HG02763 (cell line): ENCODE measurements at regions not wholly inside any gene's neighbourhood (a gene's known extent, or its start where the extent isn't known, plus 50 kb on each side); places are given as distances from the start of the nearest gene placed in this dataset.
"Not testable (repeated sequence)": the region's sequence is repeated elsewhere in the genome, so short reads cannot be mapped to it uniquely, and the experiment has no call there.

Experiments used
- ATAC-seq: cut with Tn5 transposase; IDR thresholded peaks from one replicate; pipeline ENCODE4 v1.9.1; 2021; ENCODE audit warnings: mild to moderate bottlenecking, moderate library complexity; ENCODE audit not compliant: unreplicated experiment

DNA sequence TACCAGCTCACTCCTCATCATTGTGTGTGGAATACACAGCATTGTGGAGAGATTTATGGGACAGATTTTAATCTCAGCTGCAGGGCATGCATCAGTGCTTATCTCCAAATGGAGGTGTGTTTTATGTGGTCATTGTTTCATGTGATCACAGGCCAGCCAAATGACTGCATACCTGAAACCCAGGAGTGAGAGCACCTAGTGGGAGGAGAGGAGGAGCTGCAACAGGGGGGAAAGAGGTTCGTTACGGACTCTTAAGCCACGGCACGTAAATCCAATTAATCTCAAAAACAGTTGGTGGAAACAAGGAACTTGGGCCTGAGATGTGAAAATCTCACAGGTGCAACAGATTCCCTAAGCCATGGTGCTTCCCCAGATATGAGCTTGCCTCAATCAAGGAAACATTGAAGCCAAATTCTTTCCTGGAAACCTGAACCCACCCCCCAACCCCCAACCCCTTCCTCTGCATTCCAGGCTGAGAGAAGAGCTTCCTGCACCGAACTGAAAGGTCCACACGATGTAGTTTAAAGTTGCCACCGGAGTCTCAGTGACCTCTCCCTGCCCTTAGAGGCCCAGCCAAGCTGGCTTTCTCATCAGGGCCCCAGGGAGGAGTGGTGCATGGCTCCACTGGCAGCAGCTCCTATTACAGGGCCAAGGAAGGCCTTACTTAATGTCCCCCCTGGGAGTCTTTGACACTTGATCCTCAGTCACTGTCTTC, 167.4 kb downstream of the C1D start:
- no peak for ATAC-seq

DNA sequence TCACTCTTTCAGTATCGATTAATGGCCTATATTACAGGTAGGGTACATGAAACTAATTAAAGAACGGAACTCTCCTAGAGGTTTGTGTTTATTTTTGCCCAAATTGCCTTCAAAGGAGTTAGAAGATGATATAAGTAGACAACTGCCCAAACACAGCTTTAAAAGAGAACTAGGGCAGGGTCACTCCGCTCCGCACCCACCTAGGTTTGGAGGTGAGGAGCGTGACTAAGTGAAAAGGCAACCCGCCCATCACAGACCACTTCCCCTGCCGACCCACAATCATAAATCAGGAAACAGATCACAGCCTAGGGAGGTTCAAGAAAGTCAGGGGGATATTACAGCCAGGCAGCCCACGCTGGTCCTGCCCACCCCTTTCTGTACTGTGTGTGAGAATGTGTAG, 166.7 kb downstream of the C1D start:
- no peak for ATAC-seq

DNA sequence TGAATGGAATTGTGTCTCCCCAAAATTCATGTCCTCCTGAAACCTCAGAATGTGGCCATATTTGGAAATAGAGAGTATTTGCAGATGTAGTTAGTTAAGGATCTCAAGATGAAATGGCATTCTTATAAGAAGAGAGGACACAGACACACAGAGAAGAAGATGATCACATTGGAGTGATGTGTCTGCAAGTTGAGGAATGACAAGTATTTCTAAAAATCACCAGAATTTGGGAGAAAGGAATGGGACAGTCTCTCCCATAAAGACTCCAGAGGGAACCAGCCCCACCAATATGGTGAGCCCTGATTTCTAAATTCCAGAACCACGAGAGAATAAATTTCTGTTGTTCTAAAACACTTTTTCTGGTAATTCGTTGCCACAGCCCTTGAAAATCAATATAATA, 166.3 kb downstream of the C1D start:
- no peak for ATAC-seq

DNA sequence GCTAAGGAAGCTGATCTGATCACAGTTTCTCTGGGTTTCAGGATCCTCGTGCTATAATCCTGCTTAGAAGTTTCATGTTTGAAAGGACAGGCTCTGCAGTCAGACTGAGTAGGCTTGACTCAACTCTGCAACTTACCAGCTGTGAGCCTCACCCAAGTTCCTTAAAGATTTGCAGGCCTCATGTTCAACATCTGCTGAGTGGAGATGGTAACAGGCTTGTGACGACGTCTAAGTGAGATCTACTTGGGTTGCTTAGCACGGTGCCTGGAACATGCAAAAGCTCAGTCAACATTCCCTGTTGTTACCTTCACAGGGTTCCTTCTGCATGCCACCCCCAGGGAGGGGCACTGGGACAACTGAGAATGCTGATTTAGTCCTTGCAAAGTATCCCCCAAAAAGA, 164.2 kb downstream of the C1D start:
- no peak for ATAC-seq

DNA sequence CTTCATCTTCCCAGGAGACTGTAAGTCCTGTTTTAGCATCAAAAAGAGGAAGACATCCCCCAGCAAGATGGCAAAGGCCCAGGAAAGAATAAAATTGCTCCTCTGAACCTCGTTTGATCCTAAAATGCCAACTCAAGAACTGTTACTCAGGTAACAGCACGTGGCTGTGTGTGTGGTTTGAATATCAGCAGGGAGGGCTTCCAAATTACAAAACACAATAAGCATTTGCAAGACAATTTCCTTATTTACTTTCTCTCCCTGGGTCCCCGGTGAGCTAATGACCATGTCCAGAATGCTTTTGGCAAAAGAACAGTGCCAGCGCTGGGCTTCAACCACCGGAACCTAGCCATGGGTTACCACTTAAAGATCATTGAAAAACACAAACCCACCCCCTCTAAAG, 163.6 kb downstream of the C1D start:
- ATAC-seq: no peak

DNA sequence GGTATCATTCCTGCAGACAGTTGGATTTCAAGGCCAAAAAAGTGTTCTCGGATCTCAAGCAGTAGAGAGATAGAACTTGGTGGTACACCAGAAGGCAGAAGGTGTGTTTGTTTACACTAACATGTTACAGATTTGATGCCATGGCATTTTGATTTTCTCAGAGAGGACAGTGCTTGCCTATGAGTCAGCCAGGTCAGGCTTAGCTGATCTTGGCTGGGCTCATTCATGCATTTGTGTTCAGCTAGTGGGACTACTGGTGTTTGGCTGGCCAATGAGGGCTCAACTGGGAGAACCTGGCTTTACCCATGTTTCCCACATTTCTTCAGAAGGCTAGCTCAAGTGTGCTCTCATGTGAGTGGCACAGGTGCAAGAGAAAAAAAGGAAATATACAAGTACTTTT, 162.0 kb downstream of the C1D start:
- no peak for ATAC-seq

DNA sequence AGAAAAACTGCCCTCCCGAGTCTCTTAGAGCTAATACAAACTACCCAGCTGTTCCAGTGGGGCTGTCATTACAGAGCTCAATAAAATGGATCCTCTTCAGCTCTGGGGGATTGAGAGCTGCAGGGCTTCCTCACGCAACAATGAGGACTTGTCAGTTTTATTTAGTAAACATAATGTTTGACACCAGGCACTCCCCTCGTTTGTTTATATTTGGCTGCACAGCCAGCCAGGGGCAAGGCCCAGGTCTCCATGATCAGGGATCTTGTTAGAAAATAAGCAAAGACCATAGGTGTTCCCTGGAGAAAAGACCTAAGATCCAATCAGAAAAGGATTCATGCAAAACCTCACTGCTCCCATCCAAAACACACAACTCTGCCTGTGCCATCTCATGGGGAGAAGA, 158.2 kb downstream of the C1D start:
- no peak for ATAC-seq

DNA sequence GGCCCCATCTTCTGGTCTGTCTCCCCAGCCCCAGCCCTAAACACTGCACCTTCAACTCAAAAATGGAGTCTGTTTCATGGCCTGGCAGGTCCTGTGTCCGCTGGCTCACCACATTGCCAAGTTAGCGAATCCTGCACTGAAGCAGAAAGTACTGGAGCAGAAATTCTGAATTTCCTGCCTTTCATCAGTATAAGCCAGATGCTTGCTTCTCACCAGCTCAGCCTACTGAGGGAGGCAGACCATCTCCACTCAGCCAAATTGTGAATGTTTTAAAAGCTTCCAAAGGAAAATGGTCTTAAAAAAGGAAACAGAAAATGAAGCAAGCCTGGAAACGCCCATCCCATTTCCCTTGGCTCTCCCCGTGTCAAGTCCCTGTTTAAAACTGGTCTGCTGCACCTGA, 157.8 kb downstream of the C1D start:
- ATAC-seq: no peak

DNA sequence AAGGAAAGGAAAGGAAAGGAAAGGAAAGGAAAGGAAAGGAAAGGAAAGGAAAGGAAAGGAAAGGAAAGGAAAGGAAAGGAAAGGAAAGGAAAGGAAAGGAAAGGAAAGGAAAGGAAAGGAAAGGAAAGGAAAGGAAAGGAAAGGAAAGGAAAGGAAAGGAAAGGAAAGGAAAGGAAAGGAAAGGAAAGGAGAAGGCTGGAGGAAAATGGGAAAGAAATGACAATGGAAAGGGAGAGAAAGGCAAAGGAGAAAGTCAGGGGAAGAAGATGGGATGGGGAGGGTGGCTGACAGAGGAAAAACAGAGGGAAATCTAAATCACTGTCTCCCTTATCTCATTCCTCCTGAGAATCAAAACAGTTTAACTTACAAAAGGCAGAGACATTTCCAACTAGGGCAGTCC, 156.3 kb downstream of the C1D start:
- not testable (repeated sequence) for ATAC-seq

DNA sequence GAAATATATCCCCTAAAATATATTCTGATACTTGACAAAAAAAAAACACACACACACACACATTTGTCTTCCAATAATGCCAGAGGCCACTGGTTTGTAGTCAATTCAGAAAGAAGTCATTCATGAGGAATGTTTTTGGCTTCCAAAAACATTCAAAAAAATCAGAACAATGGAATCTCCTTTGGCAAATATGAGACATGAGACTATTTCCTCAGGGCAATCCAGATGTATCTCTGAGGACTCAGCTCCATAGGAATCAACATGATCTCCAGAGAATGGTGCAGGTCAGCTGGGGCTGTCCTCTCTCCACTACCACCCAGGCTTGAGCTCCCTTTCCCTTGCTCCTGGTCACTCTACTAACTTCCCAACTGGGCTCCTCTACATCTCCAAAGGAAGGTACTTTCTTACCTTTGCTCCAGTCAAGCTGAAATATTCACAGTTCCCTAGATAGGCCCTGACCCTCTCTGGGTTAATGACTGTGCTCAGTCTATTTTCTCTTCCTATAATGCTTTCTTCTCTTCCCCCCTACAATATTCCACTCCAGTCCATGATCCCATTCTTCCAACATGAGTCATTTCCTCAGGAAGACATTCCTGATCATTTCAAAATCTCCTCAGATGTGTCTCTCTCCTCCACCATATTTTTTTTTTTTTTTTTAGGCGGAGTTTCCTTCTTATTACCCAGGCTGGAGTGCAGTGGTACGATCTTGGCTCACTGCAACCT, 145.3 kb downstream of the C1D start:
- ATAC-seq: no peak

DNA sequence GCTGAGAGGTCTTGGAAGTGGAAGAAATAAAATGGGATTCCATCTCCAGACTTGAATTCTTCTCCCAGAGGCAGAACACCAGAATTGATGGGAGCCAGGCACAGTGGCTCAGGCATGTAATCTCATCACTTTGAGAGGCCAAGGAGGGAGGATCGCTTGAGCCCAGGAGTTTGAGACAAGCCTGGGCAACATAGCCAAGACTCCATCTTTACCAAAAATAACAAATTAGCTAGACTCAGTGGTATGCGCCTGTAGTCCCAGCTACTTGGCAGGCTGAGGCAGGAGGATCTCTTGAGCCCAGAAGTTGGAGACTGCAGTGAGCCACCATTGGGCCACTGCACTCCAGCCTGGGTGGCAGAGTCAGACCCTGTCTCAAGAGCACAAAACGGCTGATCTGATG, 144.3 kb downstream of the C1D start:
- no peak for ATAC-seq

DNA sequence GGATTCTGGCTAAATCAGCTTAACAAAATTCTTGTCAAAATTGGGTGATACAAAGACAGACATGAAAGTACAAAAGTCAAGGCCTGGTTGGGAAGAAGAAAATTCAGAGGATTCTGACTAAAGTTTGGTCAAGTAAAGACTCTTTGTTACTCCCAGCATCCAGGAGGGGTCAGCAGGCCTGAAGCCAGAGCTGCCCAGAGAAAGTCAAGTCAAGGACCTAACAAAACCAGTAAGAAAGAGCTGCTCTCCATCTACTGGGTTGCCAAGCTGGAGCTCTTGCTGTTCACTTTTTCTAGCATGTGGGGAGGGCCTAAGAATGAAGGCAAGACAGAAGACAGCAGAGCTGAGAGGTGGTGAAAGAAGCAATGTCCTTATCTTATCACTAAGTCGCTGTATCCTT, 143.3 kb downstream of the C1D start:
- ATAC-seq: no peak

DNA sequence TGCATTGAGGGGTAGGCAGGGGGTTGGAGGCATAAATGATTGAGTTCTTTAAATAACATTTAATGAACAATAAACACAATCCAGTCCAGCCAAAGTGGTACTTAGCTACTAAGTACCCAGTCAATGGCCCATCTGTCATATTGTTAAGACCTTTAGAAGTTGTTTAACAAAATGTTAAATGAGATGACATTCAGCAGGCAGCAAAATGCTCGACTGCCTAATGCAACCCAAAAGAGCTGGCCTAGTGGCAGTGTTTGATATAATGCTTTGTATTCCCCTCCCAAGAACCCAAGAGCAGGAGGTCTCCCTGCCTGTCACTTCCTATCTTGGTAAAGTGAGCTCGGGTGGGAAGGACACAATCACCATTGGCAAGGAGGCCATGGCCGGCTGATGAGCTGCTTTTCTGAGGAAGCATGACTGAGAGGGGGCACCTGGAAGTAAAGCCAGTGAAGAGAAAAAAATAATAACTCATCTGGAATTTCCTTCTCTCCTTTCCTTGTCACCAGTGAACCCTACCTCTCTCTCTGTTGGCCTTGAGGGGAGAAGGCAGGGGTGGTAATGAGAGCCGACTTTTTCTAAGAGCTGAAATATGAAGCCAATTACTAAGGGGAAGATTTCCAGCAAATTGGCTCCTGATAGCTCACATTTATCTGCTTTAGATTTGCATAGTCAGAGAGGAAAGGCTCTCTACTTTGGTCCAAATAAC, 140.6 kb downstream of the C1D start:
- no peak for ATAC-seq

DNA sequence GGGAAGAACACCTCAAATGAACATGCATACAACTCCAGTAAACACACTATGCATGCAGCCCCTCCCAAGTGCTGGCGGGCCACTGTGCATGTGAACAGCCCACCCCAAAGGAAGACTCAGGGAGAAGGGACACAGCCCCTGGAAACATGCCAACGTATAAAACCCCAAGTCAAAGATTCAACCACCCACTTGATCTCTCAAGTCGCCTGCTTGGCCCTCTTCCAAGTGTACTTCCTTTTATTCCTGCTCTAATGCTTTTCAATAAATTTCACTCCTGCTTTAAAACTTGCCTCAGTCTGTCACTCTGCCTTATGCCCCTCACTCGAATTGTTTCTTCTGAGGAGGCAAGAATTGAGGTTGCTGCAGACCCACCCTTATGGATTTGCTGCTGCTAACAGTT, 139.1 kb downstream of the C1D start:
- no peak for ATAC-seq

DNA sequence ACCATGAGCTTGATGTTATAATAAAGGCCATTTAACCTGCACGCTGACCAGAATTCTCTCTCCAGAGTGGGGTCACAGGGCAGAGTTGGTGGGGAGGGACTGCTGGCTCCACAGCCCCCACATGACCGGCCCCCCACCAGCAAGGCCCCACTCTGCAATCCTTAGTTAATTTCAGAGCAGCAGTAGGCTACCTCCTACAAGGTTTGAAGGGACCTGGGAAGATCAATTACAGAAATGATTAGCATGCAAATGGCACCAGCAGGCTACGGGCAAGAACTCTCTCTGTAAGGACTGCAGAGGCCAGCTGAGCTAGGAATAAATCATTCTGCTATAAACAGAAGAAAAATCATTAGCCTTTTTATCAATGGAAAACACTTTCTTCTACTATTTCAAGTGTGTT, 135.3 kb downstream of the C1D start:
- no peak for ATAC-seq

DNA sequence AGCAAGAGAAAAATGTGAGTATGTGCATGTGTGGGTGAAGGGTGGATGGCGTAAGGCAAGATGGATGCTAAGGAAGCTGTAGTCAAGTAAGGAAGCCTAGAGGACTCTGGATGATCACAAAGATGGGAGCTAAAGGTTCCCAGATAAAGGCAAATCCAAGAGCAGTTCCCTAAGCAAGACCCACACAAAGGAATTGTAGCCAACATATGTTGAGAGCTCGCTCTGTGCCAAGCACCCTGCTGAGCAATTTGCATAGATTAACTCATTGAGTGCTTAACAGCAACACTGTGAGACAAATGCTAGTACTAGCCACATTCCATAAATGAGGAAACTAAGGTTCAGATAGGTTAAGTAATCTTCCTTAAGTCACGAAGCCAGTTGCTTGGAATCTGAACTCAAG, 132.6 kb downstream of the C1D start:
- no peak for ATAC-seq

DNA sequence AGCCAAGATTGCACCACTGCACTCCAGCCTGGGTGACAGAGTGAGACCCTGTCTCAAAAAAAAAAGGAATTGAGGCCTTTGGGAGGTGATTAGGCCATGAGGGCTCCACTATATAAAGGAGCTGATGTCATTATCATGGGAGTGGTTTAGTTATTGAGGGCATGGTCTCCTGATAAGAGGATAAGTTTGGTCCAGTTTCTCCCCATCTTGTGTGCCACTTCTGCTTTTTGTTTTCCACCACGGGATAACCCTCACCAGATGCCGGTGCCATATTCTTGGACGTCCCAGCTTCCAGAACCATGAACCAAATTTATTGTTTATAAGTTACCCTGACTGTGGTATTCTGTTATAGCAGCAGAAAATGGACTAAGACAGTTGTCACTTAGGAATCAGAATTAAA, 125.8 kb downstream of the C1D start:
- no peak for ATAC-seq

DNA sequence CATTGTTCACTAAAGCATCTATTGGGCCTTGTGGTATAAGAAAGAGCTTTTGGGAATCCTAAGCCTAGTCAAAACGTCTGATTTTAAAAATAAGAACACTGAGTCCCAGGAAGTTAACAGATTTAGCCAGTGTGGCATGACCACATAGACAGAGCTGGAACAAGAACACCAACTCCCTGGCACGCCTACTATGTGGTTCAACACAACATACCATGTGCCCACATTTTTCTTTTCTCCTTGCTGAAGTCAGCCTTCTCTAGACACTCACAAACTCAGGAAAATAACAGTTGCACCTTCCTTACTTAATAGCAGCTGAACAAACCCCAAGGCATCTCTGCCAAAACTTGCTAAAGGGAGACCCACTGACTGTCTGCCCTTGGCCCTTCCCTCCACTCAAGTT, 124.8 kb downstream of the C1D start:
- no peak for ATAC-seq

DNA sequence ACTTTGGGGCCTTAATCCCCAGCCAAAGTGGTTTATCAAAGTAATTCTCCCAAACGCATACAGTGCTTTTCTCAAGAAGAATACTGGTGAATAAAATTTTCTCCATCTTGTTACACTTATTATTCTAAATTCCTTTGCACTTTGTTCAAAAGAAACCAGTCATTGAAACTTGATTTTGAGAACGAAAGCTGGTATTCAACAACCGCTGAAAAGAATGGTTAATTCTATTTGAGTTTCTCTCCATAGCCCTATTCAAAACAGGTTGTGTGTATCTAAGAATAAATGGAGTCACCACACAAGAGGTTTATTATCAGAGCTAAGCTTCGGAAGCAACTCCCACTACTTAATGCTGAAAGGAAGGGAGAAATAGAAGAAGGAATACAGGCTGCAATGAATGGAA, 117.7 kb downstream of the C1D start:
- ATAC-seq: no peak

DNA sequence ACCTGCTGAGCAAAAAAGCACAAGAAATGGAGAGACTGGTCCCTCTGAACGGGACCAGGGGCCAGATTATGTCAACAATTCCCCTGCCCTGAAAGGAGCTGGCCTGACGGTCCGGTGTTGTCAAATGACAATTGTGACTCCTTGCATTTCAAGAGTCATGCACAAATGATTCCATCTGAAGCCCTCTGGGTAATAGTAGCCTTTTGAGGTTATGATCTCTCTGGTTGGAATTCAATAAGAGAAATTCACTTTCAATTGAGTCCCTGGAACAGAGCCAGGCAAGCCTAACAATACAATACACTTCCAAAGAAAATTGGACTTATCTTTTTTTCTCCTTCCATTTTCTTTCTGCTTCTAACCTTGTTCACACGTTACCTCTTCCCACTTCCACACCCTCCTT, 116.9 kb downstream of the C1D start:
- ATAC-seq: no peak

DNA sequence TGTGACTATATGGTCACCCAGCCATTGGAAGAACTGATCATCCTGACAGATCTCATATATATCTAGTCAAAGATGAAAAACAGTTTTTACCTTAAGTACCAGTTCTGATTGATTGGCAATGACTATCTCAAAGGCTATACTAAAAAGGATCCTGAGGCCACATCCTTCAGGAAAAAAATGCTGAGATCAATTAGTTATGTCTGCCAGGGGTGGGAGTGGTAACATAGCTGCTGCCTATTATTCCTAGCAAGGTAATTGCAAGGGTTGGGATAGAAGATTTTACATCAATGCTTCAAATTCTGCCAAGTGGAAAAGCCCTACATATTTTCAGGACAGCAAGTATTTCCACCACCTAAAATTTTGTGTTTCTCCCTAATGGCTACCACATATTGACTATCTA, 114.7 kb downstream of the C1D start:
- ATAC-seq: no peak

DNA sequence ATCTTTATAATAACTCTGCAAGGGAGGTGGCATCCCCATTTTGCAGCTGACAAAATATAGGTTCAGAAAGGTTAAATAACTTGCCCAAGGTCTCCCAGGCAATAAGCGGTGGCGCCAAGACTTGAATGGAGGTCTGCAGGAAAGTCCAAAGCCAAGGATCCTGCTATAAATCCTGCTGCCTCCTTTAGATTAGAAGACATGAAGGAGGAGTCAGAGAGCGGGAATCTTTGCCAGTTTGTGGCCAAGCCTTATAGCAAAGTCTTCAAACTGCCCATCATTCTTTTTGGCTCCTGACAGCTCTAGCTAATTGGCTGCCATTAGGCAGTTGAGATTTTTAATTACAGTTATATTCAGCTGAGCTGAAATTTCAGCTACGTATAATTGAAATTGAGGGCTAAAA, 114.3 kb downstream of the C1D start:
- no peak for ATAC-seq
